ENCODE measurements at regions not wholly inside any gene's neighbourhood (a gene's known extent, or its start where the extent isn't known, plus 50 kb on each side); places are given as distances from the start of the nearest gene placed in this dataset.
"Not testable (repeated sequence)": the region's sequence is repeated elsewhere in the genome, so short reads cannot be mapped to it uniquely, and the experiment has no call there.

DNA sequence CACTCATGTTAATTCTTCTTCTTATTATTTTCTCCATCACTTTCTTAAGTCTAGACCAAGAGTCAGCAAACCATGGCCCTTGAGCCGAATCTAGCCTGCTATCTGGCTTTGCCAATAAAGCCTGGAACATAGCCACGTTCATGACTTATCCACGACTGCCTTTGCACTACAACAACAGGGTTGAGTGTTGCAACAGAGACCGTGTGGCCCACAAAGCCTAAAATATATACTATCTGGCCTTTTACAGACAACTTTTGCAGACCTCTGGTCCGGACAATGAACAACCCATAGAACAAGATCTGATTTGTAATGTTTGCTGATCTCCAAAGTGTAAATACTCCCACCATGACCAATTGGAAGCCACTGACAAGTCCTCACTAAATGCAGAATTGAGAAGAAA, 140.5 kb upstream of the CDYL start (continued):
- TF ChIP-seq, protein P1, sequence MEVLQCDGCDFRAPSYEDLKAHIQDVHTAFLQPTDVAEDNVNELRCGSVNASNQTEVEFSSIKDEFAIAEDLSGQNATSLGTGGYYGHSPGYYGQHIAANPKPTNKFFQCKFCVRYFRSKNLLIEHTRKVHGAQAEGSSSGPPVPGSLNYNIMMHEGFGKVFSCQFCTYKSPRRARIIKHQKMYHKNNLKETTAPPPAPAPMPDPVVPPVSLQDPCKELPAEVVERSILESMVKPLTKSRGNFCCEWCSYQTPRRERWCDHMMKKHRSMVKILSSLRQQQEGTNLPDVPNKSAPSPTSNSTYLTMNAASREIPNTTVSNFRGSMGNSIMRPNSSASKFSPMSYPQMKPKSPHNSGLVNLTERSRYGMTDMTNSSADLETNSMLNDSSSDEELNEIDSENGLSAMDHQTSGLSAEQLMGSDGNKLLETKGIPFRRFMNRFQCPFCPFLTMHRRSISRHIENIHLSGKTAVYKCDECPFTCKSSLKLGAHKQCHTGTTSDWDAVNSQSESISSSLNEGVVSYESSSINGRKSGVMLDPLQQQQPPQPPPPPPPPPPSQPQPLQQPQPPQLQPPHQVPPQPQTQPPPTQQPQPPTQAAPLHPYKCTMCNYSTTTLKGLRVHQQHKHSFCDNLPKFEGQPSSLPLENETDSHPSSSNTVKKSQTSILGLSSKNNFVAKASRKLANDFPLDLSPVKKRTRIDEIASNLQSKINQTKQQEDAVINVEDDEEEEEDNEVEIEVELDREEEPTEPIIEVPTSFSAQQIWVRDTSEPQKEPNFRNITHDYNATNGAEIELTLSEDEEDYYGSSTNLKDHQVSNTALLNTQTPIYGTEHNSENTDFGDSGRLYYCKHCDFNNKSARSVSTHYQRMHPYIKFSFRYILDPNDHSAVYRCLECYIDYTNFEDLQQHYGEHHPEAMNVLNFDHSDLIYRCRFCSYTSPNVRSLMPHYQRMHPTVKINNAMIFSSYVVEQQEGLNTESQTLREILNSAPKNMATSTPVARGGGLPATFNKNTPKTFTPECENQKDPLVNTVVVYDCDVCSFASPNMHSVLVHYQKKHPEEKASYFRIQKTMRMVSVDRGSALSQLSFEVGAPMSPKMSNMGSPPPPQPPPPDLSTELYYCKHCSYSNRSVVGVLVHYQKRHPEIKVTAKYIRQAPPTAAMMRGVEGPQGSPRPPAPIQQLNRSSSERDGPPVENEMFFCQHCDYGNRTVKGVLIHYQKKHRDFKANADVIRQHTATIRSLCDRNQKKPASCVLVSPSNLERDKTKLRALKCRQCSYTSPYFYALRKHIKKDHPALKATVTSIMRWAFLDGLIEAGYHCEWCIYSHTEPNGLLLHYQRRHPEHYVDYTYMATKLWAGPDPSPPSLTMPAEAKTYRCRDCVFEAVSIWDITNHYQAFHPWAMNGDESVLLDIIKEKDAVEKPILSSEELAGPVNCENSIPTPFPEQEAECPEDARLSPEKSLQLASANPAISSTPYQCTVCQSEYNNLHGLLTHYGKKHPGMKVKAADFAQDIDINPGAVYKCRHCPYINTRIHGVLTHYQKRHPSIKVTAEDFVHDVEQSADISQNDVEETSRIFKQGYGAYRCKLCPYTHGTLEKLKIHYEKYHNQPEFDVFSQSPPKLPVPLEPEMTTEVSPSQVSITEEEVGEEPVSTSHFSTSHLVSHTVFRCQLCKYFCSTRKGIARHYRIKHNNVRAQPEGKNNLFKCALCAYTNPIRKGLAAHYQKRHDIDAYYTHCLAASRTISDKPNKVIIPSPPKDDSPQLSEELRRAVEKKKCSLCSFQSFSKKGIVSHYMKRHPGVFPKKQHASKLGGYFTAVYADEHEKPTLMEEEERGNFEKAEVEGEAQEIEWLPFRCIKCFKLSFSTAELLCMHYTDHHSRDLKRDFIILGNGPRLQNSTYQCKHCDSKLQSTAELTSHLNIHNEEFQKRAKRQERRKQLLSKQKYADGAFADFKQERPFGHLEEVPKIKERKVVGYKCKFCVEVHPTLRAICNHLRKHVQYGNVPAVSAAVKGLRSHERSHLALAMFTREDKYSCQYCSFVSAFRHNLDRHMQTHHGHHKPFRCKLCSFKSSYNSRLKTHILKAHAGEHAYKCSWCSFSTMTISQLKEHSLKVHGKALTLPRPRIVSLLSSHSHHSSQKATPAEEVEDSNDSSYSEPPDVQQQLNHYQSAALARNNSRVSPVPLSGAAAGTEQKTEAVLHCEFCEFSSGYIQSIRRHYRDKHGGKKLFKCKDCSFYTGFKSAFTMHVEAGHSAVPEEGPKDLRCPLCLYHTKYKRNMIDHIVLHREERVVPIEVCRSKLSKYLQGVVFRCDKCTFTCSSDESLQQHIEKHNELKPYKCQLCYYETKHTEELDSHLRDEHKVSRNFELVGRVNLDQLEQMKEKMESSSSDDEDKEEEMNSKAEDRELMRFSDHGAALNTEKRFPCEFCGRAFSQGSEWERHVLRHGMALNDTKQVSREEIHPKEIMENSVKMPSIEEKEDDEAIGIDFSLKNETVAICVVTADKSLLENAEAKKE (CRISPR knock-in tag; IDR thresholded peaks at IDR 0.05), result no peak

DNA sequence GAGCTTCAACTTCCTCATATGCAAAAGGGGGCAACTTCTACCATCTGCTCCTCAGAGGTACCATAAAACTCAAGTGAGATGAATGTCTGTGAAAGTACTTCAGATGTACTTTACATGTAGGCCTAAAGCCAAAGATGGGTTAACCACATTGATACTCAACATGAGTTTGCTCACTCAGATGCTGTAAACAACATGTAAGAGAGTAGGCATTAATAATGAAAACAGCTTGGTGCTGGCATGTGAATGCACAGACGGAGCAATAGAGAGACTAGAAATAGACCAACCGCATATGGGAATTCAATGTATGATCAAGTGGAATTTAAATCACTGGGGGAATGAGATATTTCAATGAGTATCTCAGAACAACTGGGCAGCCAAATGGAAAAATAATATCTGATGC, 143.8 kb upstream of the CDYL start:
- Histone ChIP-seq H3K27me3 (ENCODE audit: insufficient read depth) (no peaks in the 10 kb centered on the region), H4K20me1 (replicated peaks; ENCODE audit: insufficient read depth) (no peaks in the 10 kb centered on the region), H3K4me3 (no peak overlapping the region), H3K79me2 (replicated peaks; ENCODE audit: insufficient read depth) (no peaks in the 10 kb centered on the region), H3K36me3 (ENCODE audit: insufficient read depth) (0 out of 2 replicates have a peak, but pooled peaks cover 2% of the 10 kb centered on the region), H3K4me1 (ENCODE audit: insufficient read depth) (no peaks in the 10 kb centered on the region), H3K9me2 (ENCODE audit: insufficient read depth) (no peaks in the 10 kb centered on the region), H3K4me2 (no peak overlapping the region), H2AFZ (no peak overlapping the region), H3F3A (replicated peaks; ENCODE audit: low read depth) (no peaks in the 10 kb centered on the region), H3K27ac (ENCODE audit: low read depth) (no peak overlapping the region)
- Mint-ChIP-seq H3K4me3 (no peak overlapping the region), H3K9me3 (peaks cover 31% of the 10 kb centered on the region), H3K36me3 (ENCODE audit: low read depth) (peaks cover 19% of the 10 kb centered on the region; the same call in 2 of the 3 replicates), H3K27me3 (ENCODE audit: insufficient read depth, low read depth, poor library complexity) (peaks cover 2% of the 10 kb centered on the region), H3K4me1 (no peaks in the 10 kb centered on the region), H3K27ac (no peak overlapping the region)
- TF ChIP-seq EZH2 (IDR thresholded peaks at IDR 0.05; ENCODE audit: low read depth, unreplicated experiment) (no peak), EZH2phosphoT487 (IDR thresholded peaks at IDR 0.05; ENCODE audit: unreplicated experiment) (no peak), POLR2AphosphoS5 (IDR thresholded peaks at IDR 0.05; ENCODE audit: low read depth) (no peak), NANOG (IDR thresholded peaks at IDR 0.05; ENCODE audit: borderline replicate concordance) (no peak), JUNB (IDR thresholded peaks at IDR 0.05; ENCODE audit: unreplicated experiment) (no peak)
- TF ChIP-seq, protein P2, sequence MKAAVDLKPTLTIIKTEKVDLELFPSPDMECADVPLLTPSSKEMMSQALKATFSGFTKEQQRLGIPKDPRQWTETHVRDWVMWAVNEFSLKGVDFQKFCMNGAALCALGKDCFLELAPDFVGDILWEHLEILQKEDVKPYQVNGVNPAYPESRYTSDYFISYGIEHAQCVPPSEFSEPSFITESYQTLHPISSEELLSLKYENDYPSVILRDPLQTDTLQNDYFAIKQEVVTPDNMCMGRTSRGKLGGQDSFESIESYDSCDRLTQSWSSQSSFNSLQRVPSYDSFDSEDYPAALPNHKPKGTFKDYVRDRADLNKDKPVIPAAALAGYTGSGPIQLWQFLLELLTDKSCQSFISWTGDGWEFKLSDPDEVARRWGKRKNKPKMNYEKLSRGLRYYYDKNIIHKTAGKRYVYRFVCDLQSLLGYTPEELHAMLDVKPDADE (IDR thresholded peaks at IDR 0.05), result no peak
- DNase-seq (ENCODE audit: low spot score), result no peak
- no peak for ATAC-seq

DNA sequence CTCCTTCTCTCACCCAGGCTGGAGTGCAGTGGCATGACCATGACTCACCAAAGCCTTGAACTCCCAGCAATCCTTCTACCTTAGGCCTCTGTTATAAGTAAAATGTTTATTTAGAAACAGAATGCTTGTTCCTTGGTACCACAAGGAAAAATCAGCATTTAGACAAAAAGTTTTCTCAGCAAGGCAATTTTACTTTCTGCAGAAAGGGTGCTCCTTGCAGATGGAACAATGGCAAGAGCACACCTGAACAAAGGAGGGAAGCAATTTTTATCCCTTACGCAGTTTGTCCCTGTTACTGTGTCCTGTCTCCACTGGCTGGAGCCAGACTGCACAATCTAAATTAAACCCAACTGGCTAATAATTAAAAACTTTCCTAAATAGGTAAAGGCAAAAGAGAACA, 146.4 kb upstream of the CDYL start:
- not testable (repeated sequence) for H3K4me3 ChIP-seq; H3K4me1 ChIP-seq (ENCODE audit: insufficient read depth); DNase-seq (ENCODE audit: low spot score); ATAC-seq; H3F3A ChIP-seq (replicated peaks; ENCODE audit: low read depth); H3K27ac Mint-ChIP-seq; H3K4me1 Mint-ChIP-seq; H3K27ac ChIP-seq (ENCODE audit: low read depth); H4K20me1 ChIP-seq (replicated peaks; ENCODE audit: insufficient read depth); H2AFZ ChIP-seq; H3K4me3 Mint-ChIP-seq; H3K4me2 ChIP-seq; H3K27me3 ChIP-seq (ENCODE audit: insufficient read depth); H3K27me3 Mint-ChIP-seq (ENCODE audit: insufficient read depth, low read depth, poor library complexity); H3K79me2 ChIP-seq (replicated peaks; ENCODE audit: insufficient read depth); H3K9me2 ChIP-seq (ENCODE audit: insufficient read depth); H3K36me3 ChIP-seq (ENCODE audit: insufficient read depth)
- Mint-ChIP-seq H3K9me3 (peaks cover 33% of the 10 kb centered on the region), H3K36me3 (ENCODE audit: low read depth) (peaks cover 19% of the 10 kb centered on the region; the same call in 2 of the 3 replicates)

All from GM23338 (cell line).